H1 (cell line): ENCODE measurements at regions not wholly inside any gene's neighbourhood (a gene's known extent, or its start where the extent isn't known, plus 50 kb on each side); places are given as distances from the start of the nearest gene placed in this dataset.

ENCODE experiments used
- ATF3 ChIP-seq: IDR thresholded peaks from 2 replicates; pipeline ENCODE4 v1.6.1; 2011; ENCODE audit warnings: low read depth, mild to moderate bottlenecking, low read length; ENCODE audit not compliant: insufficient read depth
- BRCA1 ChIP-seq: IDR thresholded peaks from 2 replicates; pipeline ENCODE4 v1.6.1; 2012; ENCODE audit warnings: low read depth, low read length, improper control_type of control experiment
- CREB1 ChIP-seq: IDR thresholded peaks from 2 replicates; pipeline ENCODE4 v1.6.1; 2012; ENCODE audit warnings: inconsistent platforms
- CTCF ChIP-seq, 3 experiments: IDR thresholded peaks; 1 replicate in 2 of 3; 2 replicates in 1 of 3; pipeline versions ENCODE4 v1.5.1 to v1.6.1; 2011; ENCODE audit warnings: low read length in 3 of 3, mild to moderate bottlenecking in 3 of 3, inconsistent platforms in 2 of 3, low read depth in 1 of 3, moderate library complexity in 1 of 3; ENCODE audit not compliant: insufficient read depth in 1 of 3; ENCODE audit errors: control extremely low read depth in 1 of 3
- EP300 ChIP-seq, 2 experiments: IDR thresholded peaks; 1 replicate in 1 of 2; 2 replicates in 1 of 2; pipeline ENCODE4 v1.6.1; 2011 to 2012; ENCODE audit warnings: low read depth in 2 of 2, low read length in 2 of 2, mild to moderate bottlenecking in 2 of 2, borderline replicate concordance in 1 of 2, inconsistent platforms in 1 of 2, moderate library complexity in 1 of 2
- JUN ChIP-seq: IDR thresholded peaks from 2 replicates; pipeline ENCODE4 v1.6.1; 2011; ENCODE audit warnings: low read depth, mild to moderate bottlenecking, improper control_type of control experiment, low read length
- POLR2A ChIP-seq, 2 experiments: IDR thresholded peaks; 1 replicate in 1 of 2; 2 replicates in 1 of 2; pipeline ENCODE4 v1.6.1; 2011; ENCODE audit warnings: low read depth in 2 of 2, low read length in 2 of 2, mild to moderate bottlenecking in 2 of 2; ENCODE audit errors: control extremely low read depth in 1 of 2
- POLR2AphosphoS5 ChIP-seq: IDR thresholded peaks from 2 replicates; pipeline ENCODE4 v1.6.1; 2011; ENCODE audit warnings: low read depth, low read length
- SP1 ChIP-seq: IDR thresholded peaks from 2 replicates; pipeline ENCODE4 v1.6.1; 2011; ENCODE audit warnings: low read depth, low read length
- TAF1 ChIP-seq: IDR thresholded peaks from 2 replicates; pipeline ENCODE4 v1.6.1; 2011; ENCODE audit warnings: mild to moderate bottlenecking, low read depth, low read length
- TAF7 ChIP-seq: optimal IDR thresholded peaks from 2 replicates; pipeline ENCODE3; 2011; ENCODE audit warnings: low read depth, mild to moderate bottlenecking, inconsistent platforms, low read length, moderate library complexity, borderline replicate concordance
- TF ChIP-seq, protein P1 (sequence below): IDR thresholded peaks from 2 replicates; pipeline ENCODE4 v1.6.1; 2012; ENCODE audit warnings: inconsistent platforms
- TF ChIP-seq, protein P2 (sequence below): IDR thresholded peaks from 2 replicates; pipeline ENCODE4 v1.6.1; 2012; ENCODE audit warnings: inconsistent platforms

GRCh38 chr4:151563194-151563593, 154.2 kb downstream of the FHIP1A start:
- TF ChIP-seq TAF1, result no peak
- TF ChIP-seq, protein P1, sequence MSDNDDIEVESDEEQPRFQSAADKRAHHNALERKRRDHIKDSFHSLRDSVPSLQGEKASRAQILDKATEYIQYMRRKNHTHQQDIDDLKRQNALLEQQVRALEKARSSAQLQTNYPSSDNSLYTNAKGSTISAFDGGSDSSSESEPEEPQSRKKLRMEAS, result no peak
- no peak for TF ChIP-seq POLR2A (IDR thresholded peaks at IDR 0.05; ENCODE audit: control extremely low read depth in 1 of 2, low read depth in 2 of 2, low read length in 2 of 2)
- no peak for TF ChIP-seq CTCF (IDR thresholded peaks at IDR 0.05; ENCODE audit: control extremely low read depth in 1 of 3, insufficient read depth in 1 of 3, low read depth in 1 of 3, low read length in 3 of 3)
- TF ChIP-seq, protein P2, sequence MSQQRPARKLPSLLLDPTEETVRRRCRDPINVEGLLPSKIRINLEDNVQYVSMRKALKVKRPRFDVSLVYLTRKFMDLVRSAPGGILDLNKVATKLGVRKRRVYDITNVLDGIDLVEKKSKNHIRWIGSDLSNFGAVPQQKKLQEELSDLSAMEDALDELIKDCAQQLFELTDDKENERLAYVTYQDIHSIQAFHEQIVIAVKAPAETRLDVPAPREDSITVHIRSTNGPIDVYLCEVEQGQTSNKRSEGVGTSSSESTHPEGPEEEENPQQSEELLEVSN, result no peak
- no peak for TF ChIP-seq POLR2AphosphoS5
- TF ChIP-seq EP300 (IDR thresholded peaks at IDR 0.05; ENCODE audit: borderline replicate concordance in 1 of 2, low read depth in 2 of 2, low read length in 2 of 2), result no peak
- no peak for TF ChIP-seq SP1
- no peak for TF ChIP-seq JUN
- TF ChIP-seq CREB1, result no peak
- TF ChIP-seq TAF7, result no peak
- no peak for TF ChIP-seq ATF3
- no peak for TF ChIP-seq BRCA1
